T-cell (primary cell): ENCODE measurements at regions not wholly inside any gene's neighbourhood (a gene's known extent, or its start where the extent isn't known, plus 50 kb on each side); places are given as distances from the start of the nearest gene placed in this dataset.

Source experiments
- ATAC-seq, 4 experiments: fragments of 200-7000 bp in 3 of 4; fragments of 150-1000 bp in 1 of 4; cut with Tn5 transposase; replicated peaks in 1 of 4; 1 replicate in 3 of 4; 2 replicates in 1 of 4; pipeline ENCODE4 v1.10.0; 2021; ENCODE audit warnings: moderate library complexity in 3 of 4, mild to moderate bottlenecking in 2 of 4, moderate number of reproducible peaks in 1 of 4
- CTCF ChIA-PET, 2 donors: fragments of 300-600 bp; sonication (Branson Sonifier 250); formaldehyde crosslinking; loops; one replicate each; lab custom pipeline; 2022; ENCODE audit warnings: antibody characterized with exemption in 2 of 2; lab: Charles Lee
- POLR2A ChIA-PET, 2 donors: fragments of 300-600 bp; sonication (Branson Sonifier 250); formaldehyde crosslinking; loops; one replicate each; lab custom pipeline; 2022; ENCODE audit warnings: antibody characterized with exemption in 2 of 2; lab: Charles Lee
- DNase-seq, 35 experiments: peaks; one replicate each; pipeline versions ENCODE4 v3.0.0 to v3.0.0-alpha.2; 2013 to 2023
- H3K27ac ChIP-seq: one replicate; pipeline ENCODE4 v1.5.1; 2013; ENCODE audit warnings: low read length
- H3K27me3 ChIP-seq, 2 experiments: replicated peaks in 1 of 2; 1 replicate in 1 of 2; 2 replicates in 1 of 2; pipeline versions ENCODE4 v1.6.1 to v1.7.0; 2013; ENCODE audit warnings: low read length in 1 of 2, mixed read lengths in 1 of 2; ENCODE audit not compliant: control insufficient read depth in 2 of 2, insufficient read depth in 2 of 2; ENCODE audit errors: extremely low read depth in 1 of 2
- H3K36me3 ChIP-seq, 2 donors: 1 replicate in 1 of 2; 2 replicates in 1 of 2; pipeline versions ENCODE4 v1.6.1 to v1.7.0; 2013; ENCODE audit warnings: low read length in 1 of 2; ENCODE audit not compliant: control insufficient read depth in 2 of 2, insufficient read depth in 1 of 2; ENCODE audit errors: extremely low read depth in 1 of 2
- H3K4me1 ChIP-seq, 2 experiments: 1 replicate in 1 of 2; 2 replicates in 1 of 2; pipeline versions ENCODE4 v1.6.1 to v1.7.0; 2013; ENCODE audit warnings: low read length in 2 of 2, mixed read lengths in 1 of 2; ENCODE audit not compliant: insufficient read depth in 2 of 2, control insufficient read depth in 1 of 2; ENCODE audit errors: extremely low read depth in 1 of 2
- H3K4me3 ChIP-seq, 2 donors: 1 replicate in 1 of 2; 2 replicates in 1 of 2; pipeline versions ENCODE4 v1.5.1 to v1.7.0; 2013; ENCODE audit warnings: mild to moderate bottlenecking in 2 of 2, low read length in 1 of 2, moderate library complexity in 1 of 2; ENCODE audit not compliant: control insufficient read depth in 1 of 2; ENCODE audit errors: extremely low read depth in 1 of 2
- H3K9me3 ChIP-seq: 2 replicates; pipeline ENCODE4 v1.7.0; 2013
- H3K27ac Mint-ChIP-seq, 2 donors: one replicate each; pipeline ENCODE4 v1.8.0; 2020 to 2021; ENCODE audit warnings: mild to moderate bottlenecking in 2 of 2, mixed read lengths in 2 of 2
- H3K27me3 Mint-ChIP-seq, 2 donors: one replicate each; pipeline ENCODE4 v1.8.0; 2021 to 2022; ENCODE audit warnings: mixed read lengths in 2 of 2
- H3K36me3 Mint-ChIP-seq: one replicate; pipeline ENCODE4 v1.8.0; 2021; ENCODE audit warnings: mixed read lengths
- H3K4me1 Mint-ChIP-seq, 3 donors: one replicate each; pipeline ENCODE4 v1.8.0; 2020 to 2022; ENCODE audit warnings: mixed read lengths in 3 of 3, mild to moderate bottlenecking in 1 of 3
- H3K4me3 Mint-ChIP-seq, 3 donors: one replicate each; pipeline ENCODE4 v1.8.0; 2020 to 2022; ENCODE audit warnings: mild to moderate bottlenecking in 3 of 3, mixed read lengths in 3 of 3, moderate library complexity in 3 of 3
- H3K9me3 Mint-ChIP-seq, 3 donors: one replicate each; pipeline ENCODE4 v1.8.0; 2020 to 2022; ENCODE audit warnings: mixed read lengths in 3 of 3
- WGBS: methylation state at CpG from one replicate; pipeline ENCODE4 v1.1.5; 2013; ENCODE audit warnings: missing lambda C conversion rate; ENCODE audit not compliant: insufficient coverage; 5-methylcytosine and 5-hydroxymethylcytosine counted together

DNA sequence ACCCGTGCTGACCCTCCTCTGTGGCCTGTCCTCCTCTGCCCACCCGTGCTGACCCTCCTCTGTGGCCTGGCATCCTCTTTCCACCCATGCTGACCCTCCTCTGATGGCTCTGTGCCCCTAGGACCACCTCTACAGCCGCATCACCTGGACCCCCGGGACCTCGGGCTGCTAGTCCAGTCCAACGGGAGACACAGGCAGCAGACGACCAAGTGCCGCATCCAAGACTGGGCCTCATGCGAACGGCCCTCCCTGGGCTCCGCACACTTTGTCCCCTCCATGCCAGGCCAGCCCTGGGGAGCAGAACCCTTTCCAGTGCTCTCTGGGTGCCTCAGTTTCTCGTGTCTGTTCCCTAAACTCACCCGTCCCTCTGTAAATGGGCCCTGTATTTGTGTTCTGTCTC is 107.2 kb upstream of the RNF32 start:
- ChIA-PET POLR2A (no interaction called here), CTCF (no interaction called here)
- H3K27me3 ChIP-seq = peaks cover 0 to 13% of the 10 kb centered on the region in 2 experiments
- no peaks in the 10 kb centered on the region for H3K9me3 ChIP-seq
- no peak overlapping the region for H3K27ac ChIP-seq
- no peak overlapping the region for H3K4me3 ChIP-seq
- DNase-seq (no peak), ATAC-seq (no peak)
- no peaks in the 10 kb centered on the region for H3K4me1 ChIP-seq
- H3K36me3 Mint-ChIP-seq = no peaks in the 10 kb centered on the region
- H3K4me3 Mint-ChIP-seq = no peak overlapping the region
- no peaks in the 10 kb centered on the region for H3K36me3 ChIP-seq
- WGBS = 79% methylated on average over 12 of the region's 13 CpGs
- H3K27ac Mint-ChIP-seq = no peak overlapping the region
- peaks cover 12% of the 10 kb centered on the region in 2 donors for H3K27me3 Mint-ChIP-seq
- H3K9me3 Mint-ChIP-seq = no peaks in the 10 kb centered on the region
- H3K4me1 Mint-ChIP-seq = no peaks in the 10 kb centered on the region

DNA sequence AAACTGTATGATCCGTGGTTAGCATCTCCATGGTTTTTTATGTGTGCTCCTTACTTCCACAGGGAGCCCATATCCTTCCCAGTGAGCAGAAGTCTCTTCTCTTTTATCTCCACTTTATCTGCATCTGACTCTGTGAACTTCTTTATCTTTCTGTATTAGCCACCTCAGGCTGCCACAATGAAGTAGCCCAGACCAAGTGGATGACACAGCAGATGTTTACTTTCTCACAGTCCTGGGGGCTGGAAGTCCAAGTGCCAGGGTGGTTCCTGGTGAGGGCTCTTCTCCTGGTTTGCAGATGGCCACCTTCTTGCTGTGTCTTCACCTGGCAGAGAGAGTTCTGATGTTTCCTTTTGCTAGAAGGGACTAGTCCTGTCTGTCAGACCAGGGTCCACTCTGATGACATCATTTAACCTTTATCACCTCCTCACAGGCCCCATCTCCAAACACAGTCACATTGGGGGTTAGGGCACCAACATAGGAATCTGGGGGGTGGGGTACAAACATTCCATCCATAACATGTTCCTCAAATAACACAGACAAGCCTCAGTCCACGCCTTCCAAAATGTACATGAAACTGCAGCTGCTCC is 108.5 kb upstream of the RNF32 start:
- no peaks in the 10 kb centered on the region for H3K4me1 ChIP-seq
- WGBS = no CpG with 5 or more reads among the region's 2 CpGs
- no peaks in the 10 kb centered on the region for H3K9me3 ChIP-seq
- Mint-ChIP-seq H3K36me3 (no peaks in the 10 kb centered on the region), H3K9me3 (no peaks in the 10 kb centered on the region), H3K27me3 (peaks cover 3 to 9% of the 10 kb centered on the region in 2 donors), H3K4me3 (no peak overlapping the region), H3K4me1 (no peaks in the 10 kb centered on the region), H3K27ac (no peak overlapping the region)
- peaks cover 0 to 9% of the 10 kb centered on the region in 2 experiments for H3K27me3 ChIP-seq
- ChIA-PET CTCF (no interaction called here), POLR2A (no interaction called here)
- no peak overlapping the region for H3K4me3 ChIP-seq
- H3K27ac ChIP-seq = no peak overlapping the region
- DNase-seq (no peak), ATAC-seq (no peak)
- no peaks in the 10 kb centered on the region for H3K36me3 ChIP-seq

DNA sequence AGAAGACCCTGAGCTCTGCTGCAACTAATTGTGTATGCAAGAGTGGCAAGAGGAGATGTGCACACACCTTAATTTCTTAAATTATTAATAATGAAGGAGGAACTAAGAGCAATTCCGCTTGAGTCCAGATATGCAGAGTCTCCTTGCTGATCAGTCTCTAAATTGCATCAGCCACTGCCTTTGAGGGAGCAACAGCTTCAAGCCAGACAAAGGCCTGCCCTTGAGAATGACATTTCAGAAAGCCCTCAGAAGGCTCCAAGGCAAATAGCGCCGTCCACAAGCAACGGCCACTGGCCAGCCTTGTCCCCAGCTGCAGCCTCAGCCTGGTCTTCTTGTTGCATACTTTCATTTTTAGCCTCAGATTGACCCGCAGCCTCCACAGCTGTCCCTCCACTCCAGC is 110.6 kb upstream of the RNF32 start:
- DNase-seq (no peak), ATAC-seq (no peak)
- Histone ChIP-seq H3K27ac (no peak overlapping the region), H3K36me3 (no peaks in the 10 kb centered on the region), H3K4me3 (no peak overlapping the region), H3K27me3 (peaks cover 0 to 6% of the 10 kb centered on the region in 2 experiments), H3K9me3 (no peaks in the 10 kb centered on the region), H3K4me1 (no peaks in the 10 kb centered on the region)
- Mint-ChIP-seq H3K36me3 (no peaks in the 10 kb centered on the region), H3K27ac (no peak overlapping the region), H3K27me3 (peaks cover 3 to 6% of the 10 kb centered on the region in 2 donors), H3K9me3 (no peaks in the 10 kb centered on the region), H3K4me3 (no peak overlapping the region), H3K4me1 (no peaks in the 10 kb centered on the region)
- ChIA-PET CTCF (no interaction called here), POLR2A (no interaction called here)
- 95% methylated on average over 5 of the region's 5 CpGs for WGBS

DNA sequence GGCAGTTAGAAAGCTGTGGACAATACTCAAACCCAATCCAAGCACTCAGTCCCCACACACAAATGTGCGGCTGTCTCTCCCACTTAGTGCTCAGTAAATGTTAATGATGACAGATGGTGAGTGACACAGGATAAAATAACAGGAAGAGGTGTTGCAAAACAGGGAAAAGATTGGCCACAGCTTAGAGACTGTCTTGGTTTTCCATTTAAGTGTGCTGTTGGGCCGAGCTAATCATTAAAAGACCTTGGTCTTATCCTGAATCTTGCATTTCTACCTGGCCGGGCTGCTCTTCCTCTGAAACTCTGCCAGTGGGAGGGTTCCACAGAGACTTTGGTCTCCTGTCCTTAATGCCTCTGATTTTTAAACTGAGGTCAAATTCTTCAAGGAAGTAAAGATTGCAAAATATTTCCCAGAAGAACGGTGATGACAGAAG is 113.1 kb upstream of the RNF32 start:
- H3K27ac Mint-ChIP-seq = no peak overlapping the region
- no peaks in the 10 kb centered on the region for H3K4me1 ChIP-seq
- H3K27ac ChIP-seq = no peak overlapping the region
- H3K4me3 Mint-ChIP-seq = no peak overlapping the region
- ChIA-PET POLR2A (no interaction called here), CTCF (no interaction called here)
- no peak for DNase-seq
- no peak for ATAC-seq
- peaks cover 0 to 4% of the 10 kb centered on the region in 2 experiments for H3K27me3 ChIP-seq
- no peaks in the 10 kb centered on the region for H3K36me3 ChIP-seq
- H3K36me3 Mint-ChIP-seq = no peaks in the 10 kb centered on the region
- WGBS = 15% methylated on average over 2 of the region's 4 CpGs
- H3K9me3 Mint-ChIP-seq = no peaks in the 10 kb centered on the region
- H3K27me3 Mint-ChIP-seq = peaks cover 0 to 3% of the 10 kb centered on the region in 2 donors
- H3K4me3 ChIP-seq = no peak overlapping the region
- H3K9me3 ChIP-seq = no peaks in the 10 kb centered on the region
- H3K4me1 Mint-ChIP-seq = no peaks in the 10 kb centered on the region

DNA sequence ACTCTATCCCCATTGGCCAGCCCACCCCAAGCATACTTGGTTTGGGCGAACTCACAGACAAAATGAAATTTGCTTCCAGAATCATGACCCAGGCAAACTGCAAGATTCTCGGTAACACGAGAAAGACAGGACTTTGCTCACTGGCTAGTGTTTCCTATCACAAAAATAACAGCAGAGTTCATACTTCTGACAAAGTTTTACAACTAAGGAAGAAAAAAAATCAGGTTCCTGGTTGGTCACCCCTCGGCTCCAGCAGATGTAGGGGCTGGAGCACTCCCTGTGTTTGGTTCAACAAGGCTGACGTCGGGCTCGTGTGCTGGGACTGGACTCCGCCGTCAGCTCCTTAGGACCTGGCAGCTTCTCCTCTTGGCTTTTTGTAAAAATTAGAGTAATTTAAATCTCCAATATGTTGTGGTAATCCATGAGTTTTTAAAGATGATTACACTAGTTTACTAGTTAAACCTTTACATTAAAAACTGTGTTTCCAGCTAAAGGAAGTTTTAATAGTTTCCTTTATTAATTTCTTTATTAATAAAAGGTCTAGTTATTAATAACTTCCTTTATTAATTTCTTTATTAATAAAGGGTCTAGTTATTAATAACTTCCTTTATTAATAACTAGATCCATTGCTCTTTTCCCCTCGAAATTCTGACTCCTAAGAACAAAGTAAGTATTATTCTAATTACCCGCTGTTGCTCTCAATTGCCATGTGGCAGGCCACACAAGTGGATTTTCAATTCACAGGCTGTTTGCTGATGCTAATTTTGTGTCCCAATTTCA is 115.6 kb upstream of the RNF32 start:
- no peak overlapping the region for H3K4me3 Mint-ChIP-seq
- ChIA-PET POLR2A (no interaction called here), CTCF (no interaction called here)
- Histone ChIP-seq H3K27me3 (peaks cover 0 to 5% of the 10 kb centered on the region in 2 experiments), H3K27ac (no peak overlapping the region), H3K9me3 (no peaks in the 10 kb centered on the region), H3K4me1 (no peaks in the 10 kb centered on the region), H3K36me3 (no peaks in the 10 kb centered on the region), H3K4me3 (no peak overlapping the region)
- no peaks in the 10 kb centered on the region for H3K9me3 Mint-ChIP-seq
- H3K36me3 Mint-ChIP-seq = no peaks in the 10 kb centered on the region
- no peaks in the 10 kb centered on the region for H3K4me1 Mint-ChIP-seq
- H3K27me3 Mint-ChIP-seq = peaks cover 0 to 8% of the 10 kb centered on the region in 2 donors
- ATAC-seq = no peak
- 89% methylated on average over 7 of the region's 11 CpGs for WGBS
- no peak for DNase-seq
- no peak overlapping the region for H3K27ac Mint-ChIP-seq

DNA sequence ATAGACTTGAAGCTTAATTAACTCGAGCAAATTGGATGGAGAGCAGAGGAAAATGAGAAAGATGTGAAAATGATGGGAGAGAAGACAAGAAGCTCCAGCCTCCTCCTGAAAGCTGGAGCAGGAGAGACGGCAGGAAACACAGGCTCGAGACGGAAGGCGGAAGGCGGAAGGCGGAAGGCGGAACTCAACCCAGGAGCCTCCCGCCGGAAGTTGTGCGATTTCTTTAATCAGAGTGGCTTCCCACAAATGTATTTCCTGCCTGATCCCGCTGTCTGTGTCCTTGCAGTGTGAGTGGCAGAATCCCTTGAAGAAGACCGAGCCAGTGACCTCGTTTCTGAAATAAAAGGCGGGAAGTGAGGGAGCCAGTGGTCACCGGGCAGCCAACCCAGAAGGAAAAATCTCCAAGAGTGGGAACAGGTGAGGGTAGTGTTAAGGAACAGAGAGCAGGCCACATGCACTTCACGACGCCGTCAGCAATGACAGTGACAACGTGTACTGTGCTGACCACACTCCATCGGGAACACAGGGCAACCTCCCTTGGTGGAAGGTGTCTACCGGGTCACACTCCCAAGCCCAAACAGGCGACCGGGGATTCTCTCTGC is 117.0 kb upstream of the RNF32 start:
- Histone ChIP-seq H3K27ac (no peak overlapping the region), H3K36me3 (no peaks in the 10 kb centered on the region), H3K4me1 (no peaks in the 10 kb centered on the region), H3K27me3 (peaks cover 0 to 5% of the 10 kb centered on the region in 2 experiments), H3K9me3 (no peaks in the 10 kb centered on the region), H3K4me3 (no peak overlapping the region)
- ChIA-PET POLR2A (no interaction called here), CTCF (no interaction called here)
- no peak overlapping the region for H3K4me3 Mint-ChIP-seq
- DNase-seq (no peak), ATAC-seq (no peak)
- H3K27ac Mint-ChIP-seq = no peak overlapping the region
- H3K36me3 Mint-ChIP-seq = no peaks in the 10 kb centered on the region
- H3K27me3 Mint-ChIP-seq = peaks cover 0 to 9% of the 10 kb centered on the region in 2 donors
- no peaks in the 10 kb centered on the region for H3K9me3 Mint-ChIP-seq
- no peaks in the 10 kb centered on the region for H3K4me1 Mint-ChIP-seq
- 82% methylated on average over 16 of the region's 24 CpGs for WGBS
